ENCODE measurements at regions not wholly inside any gene's neighbourhood (a gene's known extent, or its start where the extent isn't known, plus 50 kb on each side); places are given as distances from the start of the nearest gene placed in this dataset.

DNA sequence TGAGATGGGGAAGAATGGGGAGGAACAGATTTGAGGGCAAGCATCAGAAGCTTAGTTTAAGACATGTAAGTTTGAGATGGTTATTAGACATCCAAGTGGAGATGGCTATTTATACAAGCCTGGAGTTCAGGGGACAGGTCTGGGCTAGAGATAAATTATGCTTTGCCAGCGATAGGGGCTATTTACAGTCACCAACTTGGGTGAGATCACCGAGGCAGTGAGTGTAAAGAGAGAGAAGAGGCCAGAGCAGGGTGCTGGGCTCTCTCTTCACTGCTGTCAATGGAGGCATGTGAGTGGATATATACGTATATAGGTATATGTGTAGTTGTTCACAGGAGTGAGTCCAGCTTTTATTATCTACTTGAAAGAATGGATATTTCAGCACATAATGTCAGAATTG lies 81.0 kb downstream of the QPCT start:
- DNase-seq = no peak
- Histone ChIP-seq H3K27me3 (no peaks in the 10 kb centered on the region), H3K9me3 (no peaks in the 10 kb centered on the region), H3K4me3 (no peak overlapping the region), H3K27ac (no peak overlapping the region), H3K4me1 (no peaks in the 10 kb centered on the region), H3K36me3 (no peaks in the 10 kb centered on the region)
- TF ChIP-seq POLR2A (IDR thresholded peaks at IDR 0.05) (no peak), CTCF (IDR thresholded peaks at IDR 0.05) (no peak)

- H3K4me3 ChIP-seq = no peak overlapping the region
- no peaks in the 10 kb centered on the region for H3K36me3 ChIP-seq
- no peaks in the 10 kb centered on the region for H3K4me1 ChIP-seq
- no peaks in the 10 kb centered on the region for H3K27me3 ChIP-seq
- TF ChIP-seq CTCF (IDR thresholded peaks at IDR 0.05) = no peak
- no peak for TF ChIP-seq POLR2A (IDR thresholded peaks at IDR 0.05)
- DNase-seq = no peak
- H3K27ac ChIP-seq = no peak overlapping the region
- H3K9me3 ChIP-seq = no peaks in the 10 kb centered on the region
These were observed 82.8 kb downstream of the QPCT start for GRCh38 chr2:37427241-37427640.

DNA sequence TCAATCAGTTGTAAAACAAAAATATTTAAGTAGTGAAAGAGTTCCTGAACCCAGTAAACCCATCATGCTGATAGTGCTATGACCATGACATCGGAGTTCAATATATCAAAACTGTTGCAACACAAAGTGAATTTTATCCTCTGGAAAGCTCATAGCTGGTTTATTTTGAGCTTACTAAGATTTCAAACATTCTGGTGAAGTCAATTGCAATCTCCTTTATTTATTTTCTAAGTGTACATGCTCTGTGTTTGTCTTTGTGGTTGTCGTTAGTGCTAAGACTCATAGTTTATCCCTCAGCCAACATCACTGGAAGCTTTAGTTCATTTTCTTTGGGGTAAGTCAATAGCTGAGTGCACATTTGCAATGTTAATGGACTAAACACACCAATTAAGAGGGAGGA lies 91.9 kb downstream of the QPCT start:
- Histone ChIP-seq H3K4me1 (no peaks in the 10 kb centered on the region), H3K9me3 (peaks cover 0 to 3% (median 0%) of the 10 kb centered on the region in 4 donors), H3K4me3 (no peak overlapping the region), H3K27me3 (no peaks in the 10 kb centered on the region), H3K36me3 (no peaks in the 10 kb centered on the region), H3K27ac (no peak overlapping the region)
- no peak for DNase-seq
- TF ChIP-seq POLR2A (IDR thresholded peaks at IDR 0.05) (no peak), CTCF (IDR thresholded peaks at IDR 0.05) (no peak)

DNA sequence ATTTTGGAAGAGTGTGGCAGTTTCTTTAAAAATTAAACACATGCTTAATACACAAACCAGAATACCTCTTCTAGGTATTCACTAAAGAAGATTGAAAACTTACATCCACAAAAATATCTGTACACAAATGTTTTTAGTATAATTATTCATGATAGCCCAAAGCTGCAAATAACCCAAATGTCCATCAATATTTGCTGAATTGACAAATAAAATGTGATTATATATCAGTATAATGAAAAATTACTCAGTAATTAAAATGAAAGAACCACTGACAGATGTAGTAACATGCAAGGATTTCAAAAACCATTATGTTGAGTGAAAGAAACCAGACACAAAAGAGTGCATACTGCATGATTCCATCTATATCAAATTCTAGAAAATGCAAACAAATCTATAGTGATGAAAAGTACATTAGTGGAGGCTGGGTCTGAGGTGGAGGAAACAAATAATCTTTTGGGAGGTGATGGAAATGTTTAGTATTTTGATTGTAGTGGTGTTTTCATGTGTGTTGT lies 94.8 kb downstream of the QPCT start:
- H3K9me3 ChIP-seq = peaks cover 0 to 4% (median 0%) of the 10 kb centered on the region in 4 donors
- DNase-seq = no peak
- no peak overlapping the region for H3K4me3 ChIP-seq
- no peaks in the 10 kb centered on the region for H3K4me1 ChIP-seq
- no peak overlapping the region for H3K27ac ChIP-seq
- H3K27me3 ChIP-seq = no peaks in the 10 kb centered on the region
- H3K36me3 ChIP-seq = no peaks in the 10 kb centered on the region
- TF ChIP-seq CTCF (IDR thresholded peaks at IDR 0.05) (no peak), POLR2A (IDR thresholded peaks at IDR 0.05) (no peak)

GRCh38 chr2:37441055-37441454 lies 96.6 kb downstream of the QPCT start:
- Histone ChIP-seq H3K36me3 (no peaks in the 10 kb centered on the region), H3K27ac (no peak overlapping the region), H3K9me3 (peaks cover 0 to 4% (median 0%) of the 10 kb centered on the region in 4 donors), H3K27me3 (no peaks in the 10 kb centered on the region), H3K4me1 (no peaks in the 10 kb centered on the region), H3K4me3 (no peak overlapping the region)
- no peak for DNase-seq
- no peak for TF ChIP-seq POLR2A (IDR thresholded peaks at IDR 0.05)
- TF ChIP-seq CTCF (IDR thresholded peaks at IDR 0.05) = no peak

DNA sequence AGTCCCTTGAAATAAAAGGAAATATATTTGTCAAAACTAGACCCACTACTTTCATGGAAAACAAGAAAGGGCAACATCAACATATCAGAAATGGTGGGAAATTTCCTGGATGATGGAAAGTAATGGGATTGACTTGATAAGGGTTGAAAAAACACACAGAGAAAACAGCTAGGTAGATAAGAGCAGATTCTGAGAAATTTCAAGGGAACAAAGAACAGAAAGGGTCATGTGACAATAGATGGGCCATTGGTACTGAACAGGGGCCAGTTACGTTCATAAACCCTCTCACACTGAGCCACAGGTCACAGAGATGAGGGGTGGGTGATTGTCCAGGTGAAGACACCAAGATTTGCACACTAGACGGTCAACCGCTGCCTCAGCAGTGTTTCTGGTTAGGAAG lies 98.7 kb downstream of the QPCT start:
- Histone ChIP-seq H3K4me1 (no peaks in the 10 kb centered on the region), H3K36me3 (no peaks in the 10 kb centered on the region), H3K27ac (no peak overlapping the region), H3K4me3 (no peak overlapping the region), H3K27me3 (no peaks in the 10 kb centered on the region), H3K9me3 (peaks cover 0 to 4% (median 0%) of the 10 kb centered on the region in 4 donors)
- no peak for TF ChIP-seq CTCF (IDR thresholded peaks at IDR 0.05)
- TF ChIP-seq POLR2A (IDR thresholded peaks at IDR 0.05) = no peak
- DNase-seq = no peak
